Right ventricle myocardium superior (tissue), 1 donor: ENCODE measurements at regions not wholly inside any gene's neighbourhood (a gene's known extent, or its start where the extent isn't known, plus 50 kb on each side); places are given as distances from the start of the nearest gene placed in this dataset.
"Not testable (repeated sequence)": the region's sequence is repeated elsewhere in the genome, so short reads cannot be mapped to it uniquely, and the experiment has no call there.

Source experiments
- ATAC-seq: fragments of 200-7000 bp; cut with Tn5 transposase; one replicate; pipeline ENCODE4 v1.9.1; 2020; ENCODE audit warnings: mild to moderate bottlenecking; ENCODE audit not compliant: poor library complexity
- DNase-seq: peaks from one replicate; pipeline ENCODE4 v3.0.0-alpha.2; 2020
- intact Hi-C: fragments of 100-400 bp; cut with DNase I; formaldehyde crosslinking; loops from one replicate; pipeline ENCODE4 v1.11.2; 2022
- donor health status: DM: no; HTN: yes; CAD: no; lungs with severe emphysema.

DNA sequence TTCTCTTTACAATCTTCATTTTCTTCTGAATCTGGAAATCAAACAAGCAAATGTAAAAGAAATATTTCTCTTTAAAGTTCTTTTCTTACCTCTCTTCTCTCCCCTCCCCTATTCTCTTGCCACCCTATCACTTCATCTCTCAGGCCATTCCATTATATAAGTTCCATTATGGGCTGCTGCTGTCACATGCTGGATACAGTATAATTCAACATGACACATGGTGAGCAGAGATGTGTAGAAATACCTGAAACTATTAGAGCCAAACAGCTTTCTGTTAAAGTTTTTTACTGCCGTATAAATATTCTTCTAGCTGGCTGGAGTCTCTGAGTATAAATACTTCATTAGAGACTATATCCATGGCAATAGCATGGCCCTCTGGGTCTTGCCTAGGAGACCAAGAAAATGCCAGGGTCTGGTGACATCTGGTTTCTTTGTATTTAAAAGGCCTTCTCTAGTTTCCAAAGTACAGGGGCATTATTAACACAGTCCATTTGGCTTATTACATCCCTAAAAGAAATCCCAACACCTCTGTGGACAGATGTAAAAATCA, 139.6 kb downstream of the TFAP2B start:
- ATAC-seq (no peak), DNase-seq (no peak)
- intact Hi-C loops = no loop called here

DNA sequence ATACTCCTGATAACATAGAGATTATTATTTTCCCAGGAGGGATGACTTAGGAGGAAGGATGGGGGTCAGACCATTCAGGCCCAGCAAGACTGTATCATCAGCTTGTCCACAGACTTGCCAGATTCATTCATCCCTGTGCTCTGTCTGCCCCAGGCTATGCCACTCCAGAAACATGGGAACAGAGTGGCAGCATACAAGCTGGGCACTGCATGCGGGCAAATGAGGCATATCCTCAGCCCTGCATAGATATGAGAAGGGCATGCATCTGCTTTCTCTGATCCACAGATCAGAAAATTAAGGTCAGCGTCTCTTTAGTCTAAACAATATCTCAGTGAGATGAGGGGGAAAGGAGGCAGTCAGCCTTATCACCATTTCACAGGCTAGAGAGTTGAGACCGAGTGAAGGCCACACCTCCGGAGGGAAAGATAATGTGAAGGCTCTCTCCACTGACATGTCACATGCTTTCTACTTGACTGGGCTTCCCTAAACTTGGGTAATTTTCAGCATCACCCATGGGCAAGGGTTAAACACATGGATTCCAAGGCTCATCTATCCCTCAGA, 140.5 kb downstream of the TFAP2B start:
- ATAC-seq (no peak), DNase-seq (no peak)
- intact Hi-C loops = no loop called here

DNA sequence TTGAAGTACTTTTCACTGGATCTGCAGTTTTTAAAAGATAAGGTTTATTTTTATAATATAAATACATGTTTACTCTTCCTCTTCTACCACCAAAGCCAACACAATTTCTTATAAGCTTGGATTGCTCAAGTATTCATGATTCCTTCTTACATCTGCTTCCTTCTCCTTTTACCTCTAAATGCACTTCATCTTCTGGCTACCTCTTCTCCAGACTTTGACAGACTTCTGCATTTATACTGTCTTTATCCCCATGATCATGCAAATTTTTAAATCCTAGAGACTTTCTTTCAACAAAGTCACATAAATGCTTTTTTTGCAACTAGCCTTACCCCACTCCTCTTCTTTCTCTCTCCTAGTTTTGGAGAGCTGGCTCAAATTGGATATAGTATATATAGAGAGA, 142.9 kb downstream of the TFAP2B start:
- DNase-seq (no peak), ATAC-seq (no peak)
- intact Hi-C loops = no loop called here

DNA sequence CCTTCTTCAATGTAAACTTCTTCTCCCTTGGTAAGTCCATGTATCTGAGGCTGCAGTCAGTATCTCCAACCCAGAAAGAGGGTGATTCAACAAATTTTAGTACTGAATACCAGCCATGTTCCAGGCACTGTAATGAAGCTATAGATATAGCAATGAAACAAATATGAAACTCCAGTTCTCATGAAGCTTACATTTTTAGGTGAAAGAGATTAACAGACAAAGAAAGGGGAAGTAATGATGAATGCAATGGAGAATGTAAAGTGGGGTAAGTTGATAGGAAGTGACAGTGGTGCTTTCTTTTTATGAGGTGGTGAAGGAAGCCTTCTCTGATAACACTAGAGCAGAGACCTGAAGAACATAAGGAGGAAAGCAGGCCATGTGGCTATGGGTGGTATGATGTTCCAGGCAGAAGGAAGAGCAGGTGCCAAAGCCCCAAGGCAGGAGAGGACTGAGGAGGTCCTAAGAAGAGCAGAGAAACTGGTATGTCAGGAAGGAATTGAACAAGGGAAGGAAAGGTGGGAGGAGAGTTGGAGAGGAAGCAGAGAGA, 143.6 kb downstream of the TFAP2B start:
- ATAC-seq = no peak
- no peak for DNase-seq
- intact Hi-C loops = no loop called here

- DNase-seq (no peak), ATAC-seq (no peak)
- intact Hi-C loops = no loop called here
These were observed 145.3 kb downstream of the TFAP2B start for GRCh38 chr6:50963952-50964351.

DNA sequence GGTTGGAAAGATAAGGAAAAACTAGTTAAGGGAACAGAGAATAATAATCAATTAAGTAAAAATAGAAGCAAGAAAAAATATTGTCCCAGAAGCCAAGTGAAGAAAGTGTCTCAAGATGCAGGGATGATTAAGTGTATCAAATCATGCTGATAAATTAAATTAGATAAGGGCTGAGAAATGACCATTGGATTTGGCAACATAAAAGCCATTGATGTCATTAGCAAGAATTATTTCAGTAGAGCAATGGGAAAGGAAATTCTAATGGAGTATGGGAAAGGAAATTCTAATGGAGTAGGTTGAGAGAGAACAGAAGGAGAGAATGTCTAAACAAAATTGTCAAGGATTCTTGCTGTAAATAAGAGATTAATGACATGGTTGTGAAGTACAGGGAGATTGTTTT, 146.8 kb downstream of the TFAP2B start:
- ATAC-seq (no peak), DNase-seq (no peak)
- intact Hi-C loops = no loop called here

- intact Hi-C loops = no loop called here
- ATAC-seq (no peak), DNase-seq (no peak)
These were observed 147.9 kb downstream of the TFAP2B start for GRCh38 chr6:50966532-50966931.

- no peak for DNase-seq
- no peak for ATAC-seq
- intact Hi-C loops = no loop called here
These were observed 148.3 kb downstream of the TFAP2B start for GRCh38 chr6:50966986-50967385.

GRCh38 chr6:50968246-50968645, 149.6 kb downstream of the TFAP2B start:
- intact Hi-C loops, DNase-seq, ATAC-seq: not testable (repeated sequence)

DNA sequence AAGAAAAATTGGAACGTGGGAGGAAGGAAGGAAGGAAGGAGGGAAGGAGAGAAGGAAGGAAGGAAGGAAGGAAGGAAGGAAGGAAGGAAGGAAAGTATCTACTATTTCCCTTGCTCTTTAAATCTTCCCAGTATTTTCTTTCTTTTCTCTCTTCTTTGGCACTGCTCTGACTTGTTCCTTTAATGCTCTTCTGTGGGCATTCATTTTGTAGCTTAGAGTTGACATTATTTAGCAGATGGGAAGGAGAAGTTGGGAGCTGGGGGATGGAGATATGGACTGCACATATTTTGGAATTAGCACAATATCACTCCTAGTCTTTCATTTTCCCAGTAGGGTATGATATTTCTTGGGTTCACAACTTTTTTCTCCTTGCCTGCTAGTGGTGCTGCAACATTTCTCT, 152.2 kb downstream of the TFAP2B start:
- DNase-seq (no peak), ATAC-seq (no peak)
- intact Hi-C loops = no loop called here

- intact Hi-C loops = no loop called here
- no peak for DNase-seq
- no peak for ATAC-seq
These were observed 154.8 kb downstream of the TFAP2B start for GRCh38 chr6:50973464-50973863.

DNA sequence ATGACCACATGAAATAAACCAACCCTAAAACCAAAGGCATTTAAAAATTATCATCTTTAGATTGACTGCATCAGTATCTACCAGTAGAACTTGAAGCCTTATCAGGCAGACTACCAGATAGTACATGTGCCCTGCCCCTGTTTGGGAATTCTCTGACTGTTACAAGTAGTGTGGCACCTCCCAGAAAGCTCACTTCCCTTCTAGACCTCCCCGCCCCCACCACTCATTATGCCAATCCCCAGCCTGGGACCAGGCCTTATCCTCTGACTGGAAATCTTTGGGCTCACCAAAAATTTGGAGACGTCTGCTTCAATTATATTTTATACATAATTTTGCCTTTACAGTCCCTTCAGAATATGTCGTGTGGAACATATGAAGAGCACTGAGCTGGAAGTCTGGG, 155.6 kb downstream of the TFAP2B start:
- intact Hi-C loops = no loop called here
- ATAC-seq (no peak), DNase-seq (no peak)

DNA sequence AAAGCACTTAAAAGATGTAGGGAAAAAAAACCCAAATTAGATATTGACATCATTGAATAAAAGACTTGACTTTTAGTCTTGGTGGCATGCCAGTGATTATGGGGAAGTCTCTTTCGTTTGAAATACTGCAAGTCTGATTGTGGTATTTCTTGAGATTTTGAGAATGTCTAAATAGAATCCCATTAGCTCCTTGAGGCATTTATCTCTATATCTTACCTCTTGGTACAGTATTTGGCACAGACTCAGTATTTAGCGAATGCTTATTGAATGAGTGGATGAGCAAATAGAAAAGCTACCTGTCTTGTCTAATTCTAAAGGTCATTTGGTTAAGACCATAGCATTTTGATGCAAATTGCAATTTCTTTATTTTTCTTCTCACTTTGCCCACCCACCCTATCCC, 156.5 kb downstream of the TFAP2B start:
- ATAC-seq (no peak), DNase-seq (no peak)
- intact Hi-C loops = no loop called here

DNA sequence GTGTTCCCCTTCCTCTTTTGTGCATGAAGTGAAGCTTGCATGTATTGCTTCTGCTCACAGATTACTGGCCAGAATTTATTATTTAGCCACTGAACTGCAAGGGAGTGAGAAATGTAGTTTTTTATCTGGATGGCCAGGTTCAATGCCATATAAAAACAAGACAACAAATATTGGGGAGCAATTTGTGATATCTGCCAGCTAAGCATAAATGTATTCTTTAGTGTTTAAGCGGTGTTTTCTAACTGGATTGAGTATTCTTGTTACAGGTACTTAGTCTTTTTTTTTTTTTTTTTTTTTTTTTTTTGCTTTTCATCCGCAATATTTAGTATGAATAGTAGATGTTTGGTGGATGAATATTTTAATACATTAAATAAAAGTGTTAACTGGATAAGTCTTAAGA, 158.2 kb downstream of the TFAP2B start:
- ATAC-seq (no peak), DNase-seq (no peak)
- intact Hi-C loops = no loop called here

DNA sequence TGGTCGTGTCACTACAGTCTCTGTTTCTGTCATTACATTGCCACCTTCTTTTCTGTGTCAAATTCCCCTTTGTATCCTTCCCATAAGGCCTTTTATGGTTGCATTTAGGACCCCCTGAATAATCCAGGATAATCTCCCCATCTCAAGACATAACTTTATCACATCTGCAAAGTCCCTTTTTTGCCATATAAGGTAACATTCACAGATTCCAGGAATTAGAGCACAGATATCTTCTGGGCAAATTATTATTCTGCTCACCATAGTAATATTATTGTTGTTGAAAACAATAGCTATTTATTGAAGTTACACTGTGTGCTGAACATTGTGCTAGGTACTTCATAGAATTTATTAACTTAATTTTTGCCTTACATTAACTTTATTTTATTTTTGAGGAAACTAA, 159.1 kb downstream of the TFAP2B start:
- DNase-seq (no peak), ATAC-seq (no peak)
- intact Hi-C loops = no loop called here

DNA sequence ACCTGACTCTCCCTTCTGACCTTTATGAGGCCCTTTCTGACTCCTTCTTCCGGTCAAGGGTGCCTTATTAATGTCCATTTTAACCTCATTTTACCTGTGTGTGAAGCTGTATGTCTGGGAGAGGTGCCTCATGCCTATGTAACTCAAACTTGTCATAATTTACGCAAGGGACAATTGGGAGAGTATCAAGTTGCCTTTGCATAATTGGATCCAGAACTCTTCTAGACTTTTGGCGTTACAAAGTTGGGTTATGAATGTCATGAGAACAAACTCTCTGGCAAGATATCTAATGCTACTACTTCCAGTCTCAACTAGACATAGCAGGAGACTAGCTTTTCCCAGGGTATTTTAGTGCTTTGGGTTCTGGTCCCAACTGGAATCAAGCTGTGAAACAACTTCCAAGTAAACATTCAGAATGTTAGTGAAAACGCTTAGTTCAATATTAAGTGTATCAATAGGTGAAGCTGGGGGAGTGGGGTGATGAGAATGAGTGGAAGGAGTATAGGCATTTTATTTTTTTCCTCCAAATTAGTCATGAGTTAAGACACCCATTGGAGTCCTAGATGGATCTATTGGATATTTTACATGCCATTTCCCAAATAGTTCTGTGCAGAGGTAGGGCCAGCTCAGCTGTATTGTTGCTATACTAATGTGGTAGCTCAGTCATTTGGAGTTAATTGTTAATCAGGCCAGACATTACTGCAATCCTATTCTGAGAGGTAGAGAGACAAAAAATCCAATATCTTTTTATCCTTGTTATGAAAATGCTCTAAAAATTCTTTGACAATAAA, 159.9 kb downstream of the TFAP2B start:
- no peak for ATAC-seq
- intact Hi-C loops = no loop called here
- no peak for DNase-seq

GRCh38 chr6:50979171-50979525, 160.5 kb downstream of the TFAP2B start:
- ATAC-seq = no peak
- DNase-seq = no peak
- intact Hi-C loops = no loop called here

DNA sequence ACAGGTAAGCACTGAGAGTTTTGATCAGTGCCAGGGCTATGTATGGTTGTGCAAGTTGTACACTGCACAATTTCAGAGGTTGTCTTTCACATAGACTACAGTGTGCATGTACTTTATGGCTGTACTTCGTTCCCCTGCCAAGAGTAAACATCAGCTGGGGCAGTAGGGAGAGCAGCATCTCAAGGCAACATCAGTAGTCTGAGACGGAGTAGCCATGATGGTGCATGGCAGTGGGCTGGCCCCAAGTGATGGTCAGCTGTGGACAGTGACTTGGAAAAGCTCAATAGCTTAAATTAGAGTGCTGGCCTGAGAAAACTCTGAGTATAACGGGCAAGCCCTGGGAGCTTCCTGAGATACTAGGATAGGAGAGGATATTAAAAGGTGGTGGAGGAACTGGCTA, 165.5 kb downstream of the TFAP2B start:
- intact Hi-C loops = no loop called here

DNA sequence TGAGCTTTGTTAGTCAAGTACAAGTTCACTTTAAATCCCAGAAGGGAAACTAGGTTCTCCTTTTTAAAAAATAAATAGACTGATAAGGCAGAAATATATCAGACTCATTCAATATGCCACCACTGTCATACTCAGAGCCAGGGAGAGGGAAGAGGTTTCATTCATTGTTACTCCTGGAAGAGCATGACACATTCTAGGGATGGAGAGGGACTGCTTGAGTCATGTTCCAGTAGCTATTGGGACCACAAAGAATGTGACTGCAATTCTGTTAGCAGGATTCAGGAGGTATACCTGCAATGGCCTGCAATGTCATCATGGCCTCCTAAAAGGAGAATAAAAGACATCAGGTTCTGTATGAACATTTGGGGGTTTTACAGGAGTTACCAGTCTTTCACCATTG, 167.6 kb downstream of the TFAP2B start:
- ATAC-seq (no peak), DNase-seq (no peak)
- intact Hi-C loops = no loop called here

More for the DNA sequence above, 165.5 kb downstream of the TFAP2B start:
- DNase-seq (no peak), ATAC-seq (no peak)

- intact Hi-C loops = no loop called here
- DNase-seq = no peak
- no peak for ATAC-seq
These were observed 170.5 kb downstream of the TFAP2B start for GRCh38 chr6:50989123-50989522.
